Neural progenitor cell (in vitro differentiated cells): ENCODE measurements at regions not wholly inside any gene's neighbourhood (a gene's known extent, or its start where the extent isn't known, plus 50 kb on each side); places are given as distances from the start of the nearest gene placed in this dataset.
A peak's percentile ranks its signal among the peaks of the same experiment; 100 is the strongest.

Experiments used
- DNase-seq: peaks from one replicate; pipeline ENCODE4 v3.0.0-alpha.2; 2016; ENCODE audit warnings: low spot score
- H2AFZ ChIP-seq: fragments of 200-600 bp; sonication (generic); replicated peaks from 2 replicates; pipeline ENCODE4 v1.6.1; 2016; ENCODE audit warnings: antibody characterized with exemption
- H3F3A ChIP-seq: fragments of 200-600 bp; sonication (generic); 2 replicates; pipeline ENCODE4 v1.6.1; 2016; ENCODE audit warnings: antibody characterized with exemption, low read depth
- H3K27ac ChIP-seq: fragments of 200-600 bp; sonication (generic); 2 replicates; pipeline ENCODE4 v1.5.1; 2016; ENCODE audit warnings: mild to moderate bottlenecking
- H3K27me3 ChIP-seq: fragments of 200-600 bp; sonication (generic); 2 replicates; pipeline ENCODE4 v1.6.1; 2016; ENCODE audit warnings: mild to moderate bottlenecking, moderate library complexity
- H3K36me3 ChIP-seq: fragments of 200-600 bp; sonication (generic); 2 replicates; pipeline ENCODE4 v1.5.1; 2016
- H3K4me1 ChIP-seq: fragments of 200-600 bp; sonication (generic); 2 replicates; pipeline ENCODE4 v1.6.1; 2016; ENCODE audit warnings: mixed run types
- H3K4me2 ChIP-seq: fragments of 200-600 bp; sonication (generic); 2 replicates; pipeline ENCODE4 v1.6.1; 2016
- H3K4me3 ChIP-seq: fragments of 200-600 bp; sonication (generic); 2 replicates; pipeline ENCODE4 v1.5.1; 2016
- H3K79me2 ChIP-seq: fragments of 200-600 bp; sonication (generic); 2 replicates; pipeline ENCODE4 v1.6.1; 2016; ENCODE audit warnings: low read depth
- H3K9ac ChIP-seq: fragments of 200-600 bp; sonication (generic); 2 replicates; pipeline ENCODE4 v1.6.1; 2016
- H3K9me3 ChIP-seq: fragments of 200-600 bp; sonication (generic); 2 replicates; pipeline ENCODE4 v1.5.1; 2016; ENCODE audit warnings: low read depth
- H4K20me1 ChIP-seq: fragments of 200-600 bp; sonication (generic); 2 replicates; pipeline ENCODE4 v1.6.1; 2016; ENCODE audit warnings: low read depth
- H3K27ac Mint-ChIP-seq: 3 replicates; pipeline ENCODE4 v1.8.0; 2021; ENCODE audit warnings: mixed read lengths
- H3K27me3 Mint-ChIP-seq: 2 replicates; pipeline ENCODE4 v1.8.0; 2022; ENCODE audit warnings: low read depth, mild to moderate bottlenecking, inconsistent platforms, moderate library complexity, mixed read lengths; ENCODE audit not compliant: insufficient read depth
- H3K36me3 Mint-ChIP-seq: 3 replicates; pipeline ENCODE4 v1.8.0; 2021; ENCODE audit warnings: mixed read lengths
- H3K4me1 Mint-ChIP-seq: 3 replicates; pipeline ENCODE4 v1.8.0; 2021; ENCODE audit warnings: mixed read lengths
- H3K4me3 Mint-ChIP-seq: 3 replicates; pipeline ENCODE4 v1.8.0; 2021; ENCODE audit warnings: mild to moderate bottlenecking, moderate library complexity, mixed read lengths
- H3K9me3 Mint-ChIP-seq: 3 replicates; pipeline ENCODE4 v1.8.0; 2020; ENCODE audit warnings: mixed read lengths
- EZH2 ChIP-seq: fragments of 200-600 bp; sonication (generic); IDR thresholded peaks from 2 replicates; pipeline ENCODE4 v1.6.1; 2017; ENCODE audit warnings: antibody characterized with exemption, mild to moderate bottlenecking, moderate library complexity
- EZH2phosphoT487 ChIP-seq: fragments of 200-600 bp; sonication (generic); IDR thresholded peaks from 2 replicates; pipeline ENCODE4 v1.6.1; 2017; ENCODE audit warnings: antibody characterized with exemption
- TF ChIP-seq, protein P1 (sequence below): fragments of 200-600 bp; sonication (generic); IDR thresholded peaks from 2 replicates; pipeline ENCODE4 v1.5.1; 2017; ENCODE audit warnings: antibody characterized with exemption, mild to moderate bottlenecking

GRCh38 chr18:69261406-69261805 is 139.3 kb upstream of the DOK6 start:
- H3K36me3 ChIP-seq: no peaks in the 10 kb centered on the region
- H3K27me3 ChIP-seq: no peaks in the 10 kb centered on the region
- H3K4me1 ChIP-seq: no peaks in the 10 kb centered on the region
- no peaks in the 10 kb centered on the region for H3F3A ChIP-seq
- no peak for TF ChIP-seq EZH2phosphoT487
- no peak for TF ChIP-seq EZH2
- TF ChIP-seq, protein P1, sequence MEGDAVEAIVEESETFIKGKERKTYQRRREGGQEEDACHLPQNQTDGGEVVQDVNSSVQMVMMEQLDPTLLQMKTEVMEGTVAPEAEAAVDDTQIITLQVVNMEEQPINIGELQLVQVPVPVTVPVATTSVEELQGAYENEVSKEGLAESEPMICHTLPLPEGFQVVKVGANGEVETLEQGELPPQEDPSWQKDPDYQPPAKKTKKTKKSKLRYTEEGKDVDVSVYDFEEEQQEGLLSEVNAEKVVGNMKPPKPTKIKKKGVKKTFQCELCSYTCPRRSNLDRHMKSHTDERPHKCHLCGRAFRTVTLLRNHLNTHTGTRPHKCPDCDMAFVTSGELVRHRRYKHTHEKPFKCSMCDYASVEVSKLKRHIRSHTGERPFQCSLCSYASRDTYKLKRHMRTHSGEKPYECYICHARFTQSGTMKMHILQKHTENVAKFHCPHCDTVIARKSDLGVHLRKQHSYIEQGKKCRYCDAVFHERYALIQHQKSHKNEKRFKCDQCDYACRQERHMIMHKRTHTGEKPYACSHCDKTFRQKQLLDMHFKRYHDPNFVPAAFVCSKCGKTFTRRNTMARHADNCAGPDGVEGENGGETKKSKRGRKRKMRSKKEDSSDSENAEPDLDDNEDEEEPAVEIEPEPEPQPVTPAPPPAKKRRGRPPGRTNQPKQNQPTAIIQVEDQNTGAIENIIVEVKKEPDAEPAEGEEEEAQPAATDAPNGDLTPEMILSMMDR: no peak
- H3K4me2 ChIP-seq: no peak overlapping the region
- H3K4me3 ChIP-seq: no peak overlapping the region
- Mint-ChIP-seq H3K4me3 (no peak overlapping the region), H3K27ac (peak overlapping the region; percentile 4), H3K36me3 (peaks cover 4% of the 10 kb centered on the region), H3K9me3 (no peaks in the 10 kb centered on the region), H3K27me3 (peaks cover 3% of the 10 kb centered on the region), H3K4me1 (peaks cover 12% of the 10 kb centered on the region)
- H3K79me2 ChIP-seq: no peaks in the 10 kb centered on the region
- H3K9ac ChIP-seq: no peak overlapping the region
- no peaks in the 10 kb centered on the region for H4K20me1 ChIP-seq
- H2AFZ ChIP-seq: no peak overlapping the region
- peak; percentile 13 for DNase-seq
- no peak overlapping the region for H3K27ac ChIP-seq
- no peaks in the 10 kb centered on the region for H3K9me3 ChIP-seq

DNA sequence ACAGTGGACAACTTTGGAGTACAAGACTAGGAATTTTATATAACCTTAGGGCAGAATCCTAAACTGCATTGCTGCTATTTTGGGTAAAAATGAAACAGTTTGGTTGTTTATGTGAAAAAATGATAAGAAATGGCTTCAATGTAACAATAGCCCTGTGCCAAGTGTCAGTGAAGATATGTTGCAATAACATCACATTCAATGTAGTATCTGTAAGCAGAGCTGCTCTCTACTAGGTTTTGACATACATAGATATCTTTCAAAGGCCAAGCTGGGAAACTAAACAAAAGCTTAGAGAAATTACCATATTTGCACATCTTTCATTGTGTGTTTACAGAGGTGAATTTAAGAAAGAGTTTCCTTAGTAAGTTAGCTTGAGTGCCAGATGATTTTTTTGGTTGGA is 135.0 kb upstream of the DOK6 start:
- Histone ChIP-seq H4K20me1 (no peaks in the 10 kb centered on the region), H3K27ac (no peak overlapping the region), H3K4me1 (no peaks in the 10 kb centered on the region), H3K4me3 (no peak overlapping the region), H3K9me3 (no peaks in the 10 kb centered on the region), H2AFZ (no peak overlapping the region), H3K27me3 (no peaks in the 10 kb centered on the region), H3K4me2 (no peak overlapping the region), H3K9ac (no peak overlapping the region), H3F3A (no peaks in the 10 kb centered on the region), H3K36me3 (no peaks in the 10 kb centered on the region), H3K79me2 (no peaks in the 10 kb centered on the region)
- Mint-ChIP-seq H3K27me3 (peaks cover 3% of the 10 kb centered on the region), H3K4me1 (peaks cover 12% of the 10 kb centered on the region), H3K4me3 (no peak overlapping the region), H3K36me3 (peaks cover 4% of the 10 kb centered on the region), H3K9me3 (peaks cover 5% of the 10 kb centered on the region), H3K27ac (no peak overlapping the region)
- no peak for DNase-seq
- TF ChIP-seq EZH2 (no peak), EZH2phosphoT487 (no peak)
- TF ChIP-seq, protein P1: no peak

GRCh38 chr18:69267895-69268294 is 132.8 kb upstream of the DOK6 start:
- Histone ChIP-seq H3F3A (no peaks in the 10 kb centered on the region), H3K27me3 (no peaks in the 10 kb centered on the region), H3K4me3 (no peak overlapping the region), H3K9ac (no peak overlapping the region), H3K4me2 (no peak overlapping the region), H2AFZ (no peak overlapping the region), H3K4me1 (no peaks in the 10 kb centered on the region), H3K27ac (no peak overlapping the region), H3K9me3 (no peaks in the 10 kb centered on the region), H4K20me1 (no peaks in the 10 kb centered on the region), H3K79me2 (no peaks in the 10 kb centered on the region), H3K36me3 (no peaks in the 10 kb centered on the region)
- H3K27me3 Mint-ChIP-seq: no peaks in the 10 kb centered on the region
- H3K9me3 Mint-ChIP-seq: peaks cover 5% of the 10 kb centered on the region
- no peak overlapping the region for H3K27ac Mint-ChIP-seq
- no peak for DNase-seq
- no peaks in the 10 kb centered on the region for H3K4me1 Mint-ChIP-seq
- H3K36me3 Mint-ChIP-seq: no peaks in the 10 kb centered on the region
- no peak for TF ChIP-seq EZH2phosphoT487
- no peak overlapping the region for H3K4me3 Mint-ChIP-seq

DNA sequence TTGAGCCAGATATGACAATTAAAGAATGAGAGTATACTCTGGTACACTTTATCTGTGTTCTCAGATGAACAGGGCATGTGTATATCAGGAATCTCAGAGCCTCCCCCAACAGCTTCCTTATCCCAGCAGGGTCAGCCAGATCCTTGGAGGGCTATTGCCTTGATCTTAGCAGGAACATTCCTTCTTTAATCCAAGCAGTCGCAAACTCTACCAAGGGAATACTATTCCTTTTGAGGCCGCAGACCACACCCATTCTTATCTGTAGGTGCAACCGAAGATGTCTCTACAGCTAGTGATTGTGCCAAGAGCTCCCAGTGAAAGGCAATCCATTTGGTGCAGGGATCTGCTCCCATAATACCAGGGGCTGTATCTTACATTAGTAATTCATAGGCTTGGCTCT is 118.3 kb upstream of the DOK6 start:
- DNase-seq: peak; percentile 26
- H2AFZ ChIP-seq: no peak overlapping the region
- H3K27me3 ChIP-seq: no peaks in the 10 kb centered on the region
- Mint-ChIP-seq H3K27ac (no peak overlapping the region), H3K4me3 (no peak overlapping the region), H3K36me3 (no peaks in the 10 kb centered on the region), H3K4me1 (peaks cover 2% of the 10 kb centered on the region), H3K27me3 (peaks cover 3% of the 10 kb centered on the region), H3K9me3 (no peaks in the 10 kb centered on the region)
- no peak overlapping the region for H3K4me3 ChIP-seq
- H3F3A ChIP-seq: no peaks in the 10 kb centered on the region
- H4K20me1 ChIP-seq: no peaks in the 10 kb centered on the region
- H3K9ac ChIP-seq: no peak overlapping the region
- H3K4me1 ChIP-seq: no peaks in the 10 kb centered on the region
- TF ChIP-seq EZH2 (no peak), EZH2phosphoT487 (no peak)
- TF ChIP-seq, protein P1: no peak
- H3K27ac ChIP-seq: no peak overlapping the region
- H3K4me2 ChIP-seq: no peak overlapping the region
- no peaks in the 10 kb centered on the region for H3K79me2 ChIP-seq
- H3K9me3 ChIP-seq: no peaks in the 10 kb centered on the region
- no peaks in the 10 kb centered on the region for H3K36me3 ChIP-seq
